B cell (primary cell): ENCODE measurements at regions not wholly inside any gene's neighbourhood (a gene's known extent, or its start where the extent isn't known, plus 50 kb on each side); places are given as distances from the start of the nearest gene placed in this dataset.

Experiments used
- ATAC-seq: fragments of 200-7000 bp; cut with Tn5 transposase; one replicate; pipeline ENCODE4 v1.10.0; 2021; ENCODE audit warnings: low read depth, mild to moderate bottlenecking, moderate number of reproducible peaks, moderate library complexity
- CTCF ChIA-PET: fragments of 350-600 bp; sonication (Branson Sonifier 250); formaldehyde crosslinking; loops from one replicate; lab custom pipeline; 2021; ENCODE audit warnings: antibody characterized with exemption, inconsistent platforms; lab: Charles Lee
- POLR2A ChIA-PET: fragments of 350-600 bp; sonication (Branson Sonifier 250); formaldehyde crosslinking; loops from one replicate; lab custom pipeline; 2021; ENCODE audit warnings: antibody characterized with exemption; lab: Charles Lee
- DNase-seq: peaks from one replicate; pipeline ENCODE4 v3.0.0; 2013
- H2AFZ ChIP-seq: 2 replicates; pipeline ENCODE4 v1.6.1; 2012; ENCODE audit warnings: mild to moderate bottlenecking, low read depth, low read length; ENCODE audit not compliant: insufficient read depth, poor library complexity, severe bottlenecking
- H3K27ac ChIP-seq, 2 donors: 1 replicate in 1 of 2; 2 replicates in 1 of 2; pipeline ENCODE4 v1.5.1; 2012 to 2013; ENCODE audit warnings: low read length in 2 of 2, mild to moderate bottlenecking in 2 of 2, moderate library complexity in 1 of 2
- H3K27me3 ChIP-seq, 4 experiments: fragments of 200-600 bp in 1 of 4; sonication (generic) in 1 of 4; replicated peaks in 1 of 4; 1 replicate in 2 of 4; 2 replicates in 2 of 4; pipeline versions ENCODE4 v1.6.1 to v1.7.0; 2013 to 2016; ENCODE audit warnings: low read length in 3 of 4, mild to moderate bottlenecking in 2 of 4, mixed read lengths in 1 of 4, moderate library complexity in 1 of 4; ENCODE audit not compliant: insufficient read depth in 4 of 4, control insufficient read depth in 3 of 4; ENCODE audit errors: control extremely low read depth in 1 of 4
- H3K36me3 ChIP-seq, 2 experiments: replicated peaks in 1 of 2; 1 replicate in 1 of 2; 2 replicates in 1 of 2; pipeline versions ENCODE4 v1.6.1 to v1.7.1; 2013; ENCODE audit warnings: low read length in 1 of 2; ENCODE audit not compliant: insufficient read depth in 2 of 2, control insufficient read depth in 1 of 2; ENCODE audit errors: control extremely low read depth in 1 of 2, extremely low read depth in 1 of 2
- H3K4me1 ChIP-seq, 2 donors: fragments of 200-600 bp in 1 of 2; sonication (generic) in 1 of 2; 1 replicate in 1 of 2; 2 replicates in 1 of 2; pipeline versions ENCODE4 v1.5.1 to v1.6.1; 2013 to 2017; ENCODE audit warnings: low read length in 2 of 2; ENCODE audit not compliant: control insufficient read depth in 2 of 2, insufficient read depth in 2 of 2
- H3K4me2 ChIP-seq: replicated peaks from 2 replicates; pipeline ENCODE3; 2012; ENCODE audit warnings: mild to moderate bottlenecking, low read depth, low read length; ENCODE audit not compliant: poor library complexity, severe bottlenecking
- H3K4me3 ChIP-seq, 5 experiments: fragments of 200-600 bp in 1 of 5; sonication (generic) in 1 of 5; 1 replicate in 3 of 5; 2 replicates in 2 of 5; pipeline versions ENCODE4 v1.5.1 to v1.7.0; 2011 to 2016; ENCODE audit warnings: low read length in 4 of 5, mild to moderate bottlenecking in 4 of 5, low read depth in 2 of 5, control low read depth in 1 of 5, moderate library complexity in 1 of 5; ENCODE audit not compliant: insufficient read depth in 1 of 5; ENCODE audit errors: control extremely low read depth in 1 of 5, extremely low read depth in 1 of 5
- H3K79me2 ChIP-seq: fragments of 200-600 bp; sonication (generic); one replicate; pipeline ENCODE4 v1.6.0; 2016; ENCODE audit warnings: low read length; ENCODE audit not compliant: control insufficient read depth, insufficient read depth
- H3K9ac ChIP-seq: fragments of 200-600 bp; sonication (generic); 2 replicates; pipeline ENCODE4 v1.6.1; 2017; ENCODE audit warnings: mild to moderate bottlenecking, low read length, moderate library complexity
- H3K9me3 ChIP-seq, 3 donors: one replicate each; pipeline versions ENCODE4 v1.6.1 to v1.7.1; 2013; ENCODE audit warnings: low read length in 2 of 3; ENCODE audit not compliant: control insufficient read depth in 2 of 3, insufficient read depth in 1 of 3; ENCODE audit errors: control extremely low read depth in 1 of 3
- H4K20me1 ChIP-seq: 2 replicates; pipeline ENCODE4 v1.6.0; 2012; ENCODE audit warnings: mild to moderate bottlenecking, low read length; ENCODE audit not compliant: insufficient read depth, control insufficient read depth, poor library complexity, severe bottlenecking
- H3K27ac Mint-ChIP-seq: one replicate; pipeline ENCODE4 v1.8.0; 2021; ENCODE audit warnings: mixed read lengths
- H3K27me3 Mint-ChIP-seq: one replicate; pipeline ENCODE4 v1.8.0; 2021; ENCODE audit warnings: mixed read lengths
- H3K4me1 Mint-ChIP-seq: one replicate; pipeline ENCODE4 v1.8.0; 2021; ENCODE audit warnings: mixed read lengths
- H3K4me3 Mint-ChIP-seq: one replicate; pipeline ENCODE4 v1.8.0; 2021; ENCODE audit warnings: mixed read lengths
- H3K9me3 Mint-ChIP-seq: one replicate; pipeline ENCODE4 v1.8.0; 2022; ENCODE audit warnings: mixed read lengths; ENCODE audit not compliant: insufficient read depth
- CTCF ChIP-seq: fragments of 200-600 bp; IDR thresholded peaks from one replicate; pipeline ENCODE4 v1.8.0; 2022; ENCODE audit warnings: antibody characterized with exemption, mild to moderate bottlenecking
- EZH2 ChIP-seq: IDR thresholded peaks from 2 replicates; pipeline ENCODE4 v1.6.1; 2012; ENCODE audit warnings: borderline replicate concordance, low read depth, mild to moderate bottlenecking, moderate library complexity, low read length; ENCODE audit not compliant: insufficient read depth, poor library complexity, severe bottlenecking
- WGBS: methylation state at CpG from one replicate; pipeline ENCODE4 v1.1.5; 2013; ENCODE audit warnings: missing lambda C conversion rate; ENCODE audit not compliant: insufficient coverage; 5-methylcytosine and 5-hydroxymethylcytosine counted together
- intact Hi-C: fragments of 100-400 bp; cut with micrococcal nuclease; formaldehyde crosslinking; loops from one replicate; pipeline ENCODE4 v1.10.0; 2022

- Histone ChIP-seq H3K79me2 (no peaks in the 10 kb centered on the region), H3K4me1 (no peaks in the 10 kb centered on the region), H3K27me3 (no peaks in the 10 kb centered on the region), H3K27ac (no peak overlapping the region), H3K36me3 (no peaks in the 10 kb centered on the region), H3K9me3 (no peaks in the 10 kb centered on the region), H3K9ac (no peak overlapping the region), H4K20me1 (no peaks in the 10 kb centered on the region), H3K4me3 (no peak overlapping the region), H3K4me2 (no peak overlapping the region), H2AFZ (no peak overlapping the region)
- Mint-ChIP-seq H3K9me3 (no peaks in the 10 kb centered on the region), H3K4me1 (no peaks in the 10 kb centered on the region), H3K4me3 (no peak overlapping the region), H3K27ac (no peak overlapping the region), H3K27me3 (no peaks in the 10 kb centered on the region)
- intact Hi-C loops: no loop called here
- ATAC-seq (no peak), DNase-seq (no peak)
- 100% methylated on average over 2 of the region's 2 CpGs for WGBS
- ChIA-PET CTCF (no interaction called here), POLR2A (no interaction called here)
- TF ChIP-seq CTCF (no peak), EZH2 (no peak)
Measured at GRCh38 chr6:133680994-133681393, 207.9 kb upstream of the TCF21 start.

- H3K4me1 Mint-ChIP-seq: no peaks in the 10 kb centered on the region
Measured at GRCh38 chr6:133681891-133682290, 207.0 kb upstream of the TCF21 start.

More at GRCh38 chr6:133681891-133682290, 207.0 kb upstream of the TCF21 start:
- Mint-ChIP-seq H3K4me3 (no peak overlapping the region), H3K9me3 (no peaks in the 10 kb centered on the region), H3K27ac (no peak overlapping the region), H3K27me3 (no peaks in the 10 kb centered on the region)
- H3K9ac ChIP-seq: no peak overlapping the region
- no peak overlapping the region for H3K4me2 ChIP-seq
- no peak for DNase-seq
- no peaks in the 10 kb centered on the region for H4K20me1 ChIP-seq
- no peaks in the 10 kb centered on the region for H3K36me3 ChIP-seq
- no peak overlapping the region for H2AFZ ChIP-seq
- no peak overlapping the region for H3K27ac ChIP-seq
- no peaks in the 10 kb centered on the region for H3K4me1 ChIP-seq
- ATAC-seq: no peak
- ChIA-PET POLR2A (no interaction called here), CTCF (interaction anchor here (0.7 kb wide), 1 partner anchor 903 kb away, joined by 4 read pairs; no protein-coding TSS in a partner anchor)
- 15% methylated on average over 2 of the region's 2 CpGs for WGBS
- TF ChIP-seq EZH2 (no peak), CTCF (no peak)
- H3K9me3 ChIP-seq: no peaks in the 10 kb centered on the region
- H3K27me3 ChIP-seq: no peaks in the 10 kb centered on the region
- intact Hi-C loops: no loop called here
- no peak overlapping the region for H3K4me3 ChIP-seq
- no peaks in the 10 kb centered on the region for H3K79me2 ChIP-seq
